ENCODE measurements at regions not wholly inside any gene's neighbourhood (a gene's known extent, or its start where the extent isn't known, plus 50 kb on each side); places are given as distances from the start of the nearest gene placed in this dataset.

DNA sequence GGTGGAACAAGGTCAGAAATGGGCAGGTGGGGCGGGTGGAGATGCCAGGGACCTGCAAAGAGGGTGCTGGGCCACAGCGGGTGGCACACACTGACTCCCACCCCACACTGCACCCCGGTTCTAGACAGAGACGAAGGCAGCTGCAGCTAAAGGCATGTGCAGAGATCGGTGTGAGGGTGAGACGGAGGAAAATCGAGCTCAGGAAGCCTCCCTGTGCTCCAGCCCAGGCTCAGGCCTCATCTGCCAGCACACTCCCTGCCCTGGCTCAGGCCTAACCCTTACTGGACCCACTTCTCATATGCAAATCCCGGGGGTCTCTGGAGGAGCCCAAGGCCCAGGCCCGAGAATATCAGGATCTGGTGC is 130.8 kb upstream of the PPP1R26 start (continued):
- TF ChIP-seq XRCC3 (IDR thresholded peaks at IDR 0.05) (no peak), MBD2 (IDR thresholded peaks at IDR 0.05; ENCODE audit: borderline replicate concordance, low read depth) (no peak), ZNF584 (CRISPR knock-in tag; IDR thresholded peaks at IDR 0.05; ENCODE audit: low read depth) (no peak), EZH2 (IDR thresholded peaks at IDR 0.05; ENCODE audit: borderline replicate concordance, low read depth, low read length) (no peak)

DNA sequence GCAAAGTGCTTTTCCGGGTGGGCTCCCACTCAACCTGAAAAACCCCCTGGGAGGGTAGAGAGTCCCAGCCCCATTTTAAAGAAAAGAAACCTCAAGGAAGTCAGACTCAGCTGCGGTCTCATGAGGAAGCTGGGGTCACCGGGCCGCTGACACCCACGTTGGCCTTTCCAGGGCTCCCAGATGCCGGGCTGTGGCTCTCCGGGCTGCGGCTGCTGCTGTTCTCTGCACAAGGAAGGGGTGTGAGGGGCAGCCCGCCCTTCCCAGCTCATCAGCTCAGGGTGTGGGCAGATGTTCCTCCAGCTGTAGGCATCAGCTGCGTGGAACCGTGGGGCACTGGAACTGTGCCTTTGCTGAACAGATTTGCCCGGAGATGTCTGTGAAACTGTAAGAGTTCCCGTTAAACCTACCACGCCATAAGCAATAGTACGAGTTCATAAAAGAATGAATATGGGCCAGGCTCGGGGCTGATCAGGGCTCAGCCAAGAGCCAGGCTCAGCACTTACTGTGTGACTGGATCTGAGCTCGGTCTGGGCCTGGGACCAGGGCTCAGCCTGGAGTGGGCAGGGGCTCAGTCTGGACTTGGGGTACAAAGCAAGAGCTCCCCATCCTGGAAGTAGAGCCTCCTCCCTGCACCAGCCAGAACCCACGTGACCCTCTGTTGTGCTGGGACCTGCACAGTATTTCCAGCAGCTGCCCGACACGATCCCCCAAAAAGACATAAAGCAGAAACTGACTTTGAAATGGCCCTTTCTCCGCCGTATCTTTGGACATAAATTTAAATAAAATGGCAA is 130.2 kb upstream of the PPP1R26 start:
- Histone ChIP-seq H3K4me2 (ENCODE audit: insufficient read depth, low read length) (no peak overlapping the region), H3K36me3 (ENCODE audit: control insufficient read depth, insufficient read depth, low read length) (no peaks in the 10 kb centered on the region), H3K9me1 (ENCODE audit: control insufficient read depth, insufficient read depth, low read length) (peaks cover 2% of the 10 kb centered on the region), H3K27me3 (ENCODE audit: control insufficient read depth in 2 of 2, insufficient read depth in 2 of 2, low read length in 2 of 2) (peaks cover 40 to 88% of the 10 kb centered on the region in 2 experiments; a peak in 4 of 5 replicates), H4K20me1 (replicated peaks; ENCODE audit: control insufficient read depth, insufficient read depth, low read length) (peaks cover 29% of the 10 kb centered on the region), H3K27ac (ENCODE audit: extremely low read depth, low read depth, low read length) (no peak overlapping the region), H3K9me3 (replicated peaks; ENCODE audit: control insufficient read depth, insufficient read depth, low read depth, low read length) (no peaks in the 10 kb centered on the region), H3K4me3 (no peak overlapping the region), H3K4me1 (replicated peaks in 1 of 2; ENCODE audit: control insufficient read depth in 2 of 2, insufficient read depth in 2 of 2, low read length in 2 of 2) (no peaks in the 10 kb centered on the region; a peak in 1 of 5 replicates), H3K9ac (ENCODE audit: insufficient read depth in 1 of 2, low read depth in 2 of 2, low read length in 2 of 2) (no peak overlapping the region; a peak in 1 of 4 replicates), H2AFZ (ENCODE audit: low read depth, low read length) (no peak overlapping the region), H3K79me2 (ENCODE audit: control insufficient read depth, insufficient read depth, low read length) (no peaks in the 10 kb centered on the region)
- ChIA-PET CTCF (ENCODE audit: low intra/inter-chr PET ratio) (no interaction called here), POLR2A (no interaction called here)
- no peak for DNase-seq (ENCODE audit: extremely low read depth in 1 of 4, low spot score in 3 of 4)
- 2% methylated on average over 22 of the region's 22 CpGs for WGBS (ENCODE audit: insufficient coverage, low coverage, missing lambda C conversion rate)
- intact Hi-C loops (cut with micrococcal nuclease), result no loop called here
- in situ Hi-C loops (cut with MboI), result no loop called here
- FAIRE-seq, result no peak
- TF ChIP-seq ATF7 (IDR thresholded peaks at IDR 0.05), result no peak
- TF ChIP-seq, protein P1, sequence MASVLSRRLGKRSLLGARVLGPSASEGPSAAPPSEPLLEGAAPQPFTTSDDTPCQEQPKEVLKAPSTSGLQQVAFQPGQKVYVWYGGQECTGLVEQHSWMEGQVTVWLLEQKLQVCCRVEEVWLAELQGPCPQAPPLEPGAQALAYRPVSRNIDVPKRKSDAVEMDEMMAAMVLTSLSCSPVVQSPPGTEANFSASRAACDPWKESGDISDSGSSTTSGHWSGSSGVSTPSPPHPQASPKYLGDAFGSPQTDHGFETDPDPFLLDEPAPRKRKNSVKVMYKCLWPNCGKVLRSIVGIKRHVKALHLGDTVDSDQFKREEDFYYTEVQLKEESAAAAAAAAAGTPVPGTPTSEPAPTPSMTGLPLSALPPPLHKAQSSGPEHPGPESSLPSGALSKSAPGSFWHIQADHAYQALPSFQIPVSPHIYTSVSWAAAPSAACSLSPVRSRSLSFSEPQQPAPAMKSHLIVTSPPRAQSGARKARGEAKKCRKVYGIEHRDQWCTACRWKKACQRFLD (CRISPR knock-in tag; IDR thresholded peaks at IDR 0.05), result no peak
- TF ChIP-seq POLR2A (conservative IDR thresholded peaks at IDR 0.05), result no peak
- no peak for TF ChIP-seq ZNF41 (CRISPR knock-in tag; conservative IDR thresholded peaks at IDR 0.05)
- TF ChIP-seq, protein P2, sequence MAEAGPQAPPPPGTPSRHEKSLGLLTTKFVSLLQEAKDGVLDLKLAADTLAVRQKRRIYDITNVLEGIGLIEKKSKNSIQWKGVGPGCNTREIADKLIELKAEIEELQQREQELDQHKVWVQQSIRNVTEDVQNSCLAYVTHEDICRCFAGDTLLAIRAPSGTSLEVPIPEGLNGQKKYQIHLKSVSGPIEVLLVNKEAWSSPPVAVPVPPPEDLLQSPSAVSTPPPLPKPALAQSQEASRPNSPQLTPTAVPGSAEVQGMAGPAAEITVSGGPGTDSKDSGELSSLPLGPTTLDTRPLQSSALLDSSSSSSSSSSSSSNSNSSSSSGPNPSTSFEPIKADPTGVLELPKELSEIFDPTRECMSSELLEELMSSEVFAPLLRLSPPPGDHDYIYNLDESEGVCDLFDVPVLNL (CRISPR knock-in tag; IDR thresholded peaks at IDR 0.05; ENCODE audit: low read depth), result no peak
- TF ChIP-seq POLR2AphosphoS2 (IDR thresholded peaks at IDR 0.05; ENCODE audit: low read length), result no peak
- TF ChIP-seq ETV1 (tag; conservative IDR thresholded peaks at IDR 0.05; ENCODE audit: low read depth), result no peak
- TF ChIP-seq ZNF586 (CRISPR knock-in tag; conservative IDR thresholded peaks at IDR 0.05), result no peak
- TF ChIP-seq ADNP (tag; IDR thresholded peaks at IDR 0.05), result no peak
- TF ChIP-seq ZKSCAN1 (IDR thresholded peaks at IDR 0.05; ENCODE audit: low read depth, low read length), result no peak
- no peak for TF ChIP-seq ETV5 (CRISPR knock-in tag; IDR thresholded peaks at IDR 0.05; ENCODE audit: low read depth)
- no peak for TF ChIP-seq HMGN3 (IDR thresholded peaks at IDR 0.05; ENCODE audit: borderline replicate concordance, extremely low read depth, insufficient read length, low read depth, low read length)
- TF ChIP-seq CBFA2T3 (IDR thresholded peaks at IDR 0.05), result no peak
- TF ChIP-seq ERF (CRISPR knock-in tag; IDR thresholded peaks at IDR 0.05), result no peak
- no peak for TF ChIP-seq HMG20B (CRISPR knock-in tag; IDR thresholded peaks at IDR 0.05)
- no TSS peak for BruUV-seq (replicated peaks)
- no peak for ATAC-seq

Measured in K562 (cell line).